PC-9 (cell line): ENCODE measurements at regions not wholly inside any gene's neighbourhood (a gene's known extent, or its start where the extent isn't known, plus 50 kb on each side); places are given as distances from the start of the nearest gene placed in this dataset.

ENCODE experiments used
- EZH2 ChIP-seq: fragments of 200-600 bp; sonication (generic); IDR thresholded peaks from 2 replicates; pipeline ENCODE4 v1.8.0; 2017; ENCODE audit warnings: antibody characterized with exemption, low read depth
- TF ChIP-seq, protein P1 (sequence below): fragments of 200-600 bp; sonication (generic); conservative IDR thresholded peaks from 2 replicates; pipeline ENCODE4 v1.6.1; 2017; ENCODE audit warnings: mixed run types, antibody characterized with exemption, mild to moderate bottlenecking, moderate library complexity

GRCh38 chr2:234823877-234824376, 127.9 kb upstream of the SH3BP4 start:
- TF ChIP-seq, protein P1, sequence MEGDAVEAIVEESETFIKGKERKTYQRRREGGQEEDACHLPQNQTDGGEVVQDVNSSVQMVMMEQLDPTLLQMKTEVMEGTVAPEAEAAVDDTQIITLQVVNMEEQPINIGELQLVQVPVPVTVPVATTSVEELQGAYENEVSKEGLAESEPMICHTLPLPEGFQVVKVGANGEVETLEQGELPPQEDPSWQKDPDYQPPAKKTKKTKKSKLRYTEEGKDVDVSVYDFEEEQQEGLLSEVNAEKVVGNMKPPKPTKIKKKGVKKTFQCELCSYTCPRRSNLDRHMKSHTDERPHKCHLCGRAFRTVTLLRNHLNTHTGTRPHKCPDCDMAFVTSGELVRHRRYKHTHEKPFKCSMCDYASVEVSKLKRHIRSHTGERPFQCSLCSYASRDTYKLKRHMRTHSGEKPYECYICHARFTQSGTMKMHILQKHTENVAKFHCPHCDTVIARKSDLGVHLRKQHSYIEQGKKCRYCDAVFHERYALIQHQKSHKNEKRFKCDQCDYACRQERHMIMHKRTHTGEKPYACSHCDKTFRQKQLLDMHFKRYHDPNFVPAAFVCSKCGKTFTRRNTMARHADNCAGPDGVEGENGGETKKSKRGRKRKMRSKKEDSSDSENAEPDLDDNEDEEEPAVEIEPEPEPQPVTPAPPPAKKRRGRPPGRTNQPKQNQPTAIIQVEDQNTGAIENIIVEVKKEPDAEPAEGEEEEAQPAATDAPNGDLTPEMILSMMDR, result no peak
- TF ChIP-seq EZH2, result no peak
